ENCODE measurements at regions not wholly inside any gene's neighbourhood (a gene's known extent, or its start where the extent isn't known, plus 50 kb on each side); places are given as distances from the start of the nearest gene placed in this dataset.
A peak's percentile ranks its signal among the peaks of the same experiment; 100 is the strongest.
"Not testable (repeated sequence)": the region's sequence is repeated elsewhere in the genome, so short reads cannot be mapped to it uniquely, and the experiment has no call there.

DNA sequence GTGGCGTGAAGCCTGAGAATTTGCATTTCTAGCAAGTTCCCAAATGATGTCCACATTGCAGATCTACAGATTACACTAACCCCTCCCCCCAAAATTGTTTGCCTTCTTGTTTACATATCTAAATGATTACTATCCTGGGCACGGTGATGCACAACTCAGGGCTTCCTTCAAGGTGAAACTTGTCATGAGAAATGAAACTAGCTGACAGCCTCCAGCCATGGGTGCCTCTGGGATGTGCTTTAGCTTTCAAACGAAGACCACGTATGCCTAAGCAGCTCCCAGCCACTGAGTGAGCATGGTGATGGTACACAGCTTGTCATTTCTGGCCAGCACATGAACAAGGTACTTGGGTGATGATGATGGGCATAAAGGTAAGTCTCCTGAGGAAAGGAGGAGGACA, 464.8 kb upstream of the DDX18 start:
- no peak for DNase-seq (ENCODE audit: low spot score in 2 of 2)
- ATAC-seq: no peak
- Mint-ChIP-seq H3K4me3 (no peak overlapping the region), H3K9me3 (peaks cover 23% of the 10 kb centered on the region), H3K27ac (no peak overlapping the region), H3K36me3 (no peaks in the 10 kb centered on the region), H3K4me1 (no peaks in the 10 kb centered on the region)

DNA sequence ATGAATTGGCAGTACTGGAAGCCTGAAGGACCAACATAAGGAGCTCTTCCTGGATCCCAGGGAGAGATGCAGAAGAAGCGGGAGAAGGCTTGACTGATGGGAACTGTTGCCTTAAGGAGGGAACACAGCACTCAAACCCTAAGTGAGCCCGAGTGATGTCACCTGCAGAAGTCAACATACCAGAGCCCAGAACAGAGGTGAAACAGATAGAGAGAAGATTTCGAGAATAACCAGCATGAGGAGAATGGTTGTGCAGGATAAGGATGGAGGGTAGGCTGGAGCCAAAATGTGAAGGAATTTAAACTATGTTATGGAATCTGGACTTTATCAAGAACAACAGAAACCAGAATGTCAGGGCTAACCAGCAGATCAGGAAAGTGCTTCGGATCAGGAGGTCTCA, 463.1 kb upstream of the DDX18 start:
- H3K9me3 Mint-ChIP-seq: peaks cover 26% of the 10 kb centered on the region
- no peak overlapping the region for H3K4me3 Mint-ChIP-seq
- no peaks in the 10 kb centered on the region for H3K36me3 Mint-ChIP-seq
- ATAC-seq (no peak), DNase-seq (ENCODE audit: low spot score in 2 of 2) (no peak)
- no peak overlapping the region for H3K27ac Mint-ChIP-seq
- no peaks in the 10 kb centered on the region for H3K4me1 Mint-ChIP-seq

DNA sequence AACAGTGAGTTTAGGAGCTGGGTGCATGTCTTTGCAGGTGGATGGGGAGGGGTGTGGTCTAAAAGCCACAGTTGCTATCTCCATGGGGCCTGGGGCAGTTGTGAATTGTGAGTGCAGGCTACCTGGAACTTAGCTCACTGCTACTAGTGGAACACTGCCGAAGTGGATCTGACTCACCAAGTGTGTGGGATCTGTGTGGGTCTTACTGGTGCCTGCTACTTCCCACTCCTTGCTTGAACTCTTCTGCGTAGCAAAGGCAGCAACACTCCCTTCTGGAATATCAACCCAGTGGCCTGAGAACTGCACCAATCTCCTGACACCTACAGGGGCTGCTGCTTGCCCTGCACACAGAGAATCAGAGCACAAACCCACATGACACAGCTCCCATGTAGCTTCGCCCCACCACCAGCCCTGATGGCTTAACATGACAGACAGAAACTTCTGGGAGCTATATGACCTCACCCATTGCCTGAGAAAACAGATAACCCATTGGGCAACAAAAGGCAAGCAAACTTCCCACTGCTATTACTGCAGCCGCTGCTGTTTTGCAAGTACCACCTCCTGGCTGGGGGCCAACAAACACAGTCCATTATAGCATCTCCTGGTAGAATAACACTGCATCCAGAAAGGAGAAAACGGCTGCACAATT, 455.1 kb upstream of the DDX18 start:
- no peak overlapping the region for H3K27ac Mint-ChIP-seq
- H3K4me3 Mint-ChIP-seq: no peak overlapping the region
- no peak for ATAC-seq
- no peaks in the 10 kb centered on the region for H3K36me3 Mint-ChIP-seq
- H3K4me1 Mint-ChIP-seq: no peaks in the 10 kb centered on the region
- DNase-seq (ENCODE audit: low spot score in 2 of 2): no peak
- peaks cover 11% of the 10 kb centered on the region for H3K9me3 Mint-ChIP-seq

DNA sequence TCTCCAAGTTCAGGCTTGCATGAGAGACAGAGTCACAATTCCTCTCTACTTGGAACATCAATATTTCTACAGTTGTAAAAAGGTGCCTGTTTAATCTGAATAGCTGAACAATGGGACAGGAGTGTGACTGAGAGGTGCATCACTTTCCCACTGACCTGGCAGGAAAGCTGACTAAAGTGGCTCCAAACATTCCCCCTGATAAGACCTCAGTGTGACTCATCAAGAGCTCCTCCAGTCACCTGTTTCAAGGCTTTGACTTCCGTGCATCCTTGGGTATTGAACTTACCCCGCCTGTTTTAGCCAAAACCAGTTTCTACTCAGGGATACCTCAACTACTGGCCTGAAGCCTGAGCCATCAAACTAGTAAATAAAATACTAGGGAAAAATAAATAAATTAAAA, 453.9 kb upstream of the DDX18 start:
- Mint-ChIP-seq H3K27ac (no peak overlapping the region), H3K9me3 (peaks cover 11% of the 10 kb centered on the region), H3K4me1 (no peaks in the 10 kb centered on the region), H3K4me3 (no peak overlapping the region), H3K36me3 (no peaks in the 10 kb centered on the region)
- ATAC-seq (no peak), DNase-seq (ENCODE audit: low spot score in 2 of 2) (no peak)

DNA sequence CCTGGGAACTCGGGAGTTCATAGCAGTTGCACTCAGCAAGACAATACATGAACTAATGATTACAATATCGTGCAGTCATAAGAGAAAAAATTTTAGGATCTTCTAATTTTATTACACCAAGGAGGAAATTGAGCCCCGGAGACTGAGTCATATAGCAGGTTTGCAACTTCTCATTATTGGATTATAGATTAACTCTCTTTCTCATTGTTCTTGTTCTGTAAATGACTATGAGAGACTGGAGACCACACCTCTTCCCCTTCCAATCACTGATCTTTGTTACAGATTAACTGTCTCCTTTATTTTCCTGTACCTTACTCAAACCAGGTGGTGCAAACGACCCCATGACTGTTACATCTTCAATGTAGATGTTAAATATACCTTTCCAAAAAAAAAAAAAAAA, 435.8 kb upstream of the DDX18 start:
- no peaks in the 10 kb centered on the region for H3K4me1 Mint-ChIP-seq

DNA sequence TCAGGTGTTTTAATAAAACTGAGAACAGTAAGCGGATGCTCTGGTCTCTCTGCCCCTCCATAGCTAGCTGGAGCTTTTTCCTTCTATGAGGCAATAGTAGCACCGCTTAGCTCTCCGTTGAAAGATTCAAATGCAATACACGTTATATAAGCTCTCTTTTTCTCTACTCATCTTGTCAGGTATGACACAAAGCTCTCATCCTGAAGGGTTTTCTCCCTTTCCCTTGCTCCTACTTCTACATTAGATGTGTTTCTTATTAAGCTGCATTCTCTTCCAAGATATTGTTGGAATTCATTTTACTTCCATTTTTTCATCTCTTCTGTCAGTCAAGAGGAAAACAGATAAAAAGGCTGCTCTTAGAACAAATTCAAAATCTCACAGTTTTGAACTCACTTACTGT, 434.6 kb upstream of the DDX18 start:
- DNase-seq (ENCODE audit: low spot score in 2 of 2): no peak
- peaks cover 13% of the 10 kb centered on the region for H3K9me3 Mint-ChIP-seq
- no peak for ATAC-seq
- no peak overlapping the region for H3K4me3 Mint-ChIP-seq
- no peaks in the 10 kb centered on the region for H3K36me3 Mint-ChIP-seq
- no peaks in the 10 kb centered on the region for H3K4me1 Mint-ChIP-seq
- no peak overlapping the region for H3K27ac Mint-ChIP-seq

More for the DNA sequence above, 435.8 kb upstream of the DDX18 start:
- Mint-ChIP-seq H3K4me3 (no peak overlapping the region), H3K27ac (no peak overlapping the region), H3K9me3 (peaks cover 13% of the 10 kb centered on the region), H3K36me3 (no peaks in the 10 kb centered on the region)
- DNase-seq (ENCODE audit: low spot score in 2 of 2): no peak
- no peak for ATAC-seq

DNA sequence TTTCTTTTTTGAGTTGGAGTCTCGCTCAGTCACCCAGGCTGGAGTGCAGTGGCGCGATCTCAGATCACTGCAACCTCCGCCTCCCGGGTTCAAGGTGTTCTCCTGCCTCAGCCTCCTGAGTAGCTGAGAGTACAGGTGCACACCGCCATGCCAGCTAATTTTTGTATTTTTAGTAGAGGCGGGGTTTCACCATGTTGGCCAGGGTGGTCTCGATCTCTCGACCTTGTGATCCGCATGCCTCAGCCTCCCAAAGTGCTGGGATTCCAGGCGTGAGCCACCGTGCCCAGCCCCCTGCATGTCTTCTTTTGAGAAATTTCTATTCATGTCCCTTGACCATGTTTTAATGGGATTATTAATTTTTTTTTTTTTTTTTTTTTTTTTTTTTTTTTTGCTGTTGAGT, 430.5 kb upstream of the DDX18 start:
- not testable (repeated sequence) for H3K27ac Mint-ChIP-seq

DNA sequence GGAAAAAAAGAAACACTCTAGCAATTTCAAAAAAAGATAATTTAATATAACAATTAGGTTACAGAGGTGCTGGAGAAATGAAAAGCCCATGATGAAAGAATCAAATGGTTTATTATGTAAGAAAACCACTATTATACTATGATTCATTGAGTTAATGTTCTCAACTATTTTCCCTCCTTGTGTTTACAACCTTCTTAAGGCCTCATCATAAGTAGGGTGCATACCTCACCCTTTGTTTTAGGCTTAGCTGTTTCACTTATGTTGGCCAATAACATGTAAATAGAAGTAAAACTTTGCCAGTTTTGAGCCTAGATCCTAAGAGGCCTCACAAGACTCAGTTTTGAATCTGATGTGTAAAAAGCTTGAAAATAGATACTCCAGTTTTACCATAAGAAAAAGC, 418.3 kb upstream of the DDX18 start:
- H3K4me1 Mint-ChIP-seq: no peaks in the 10 kb centered on the region
- H3K27ac Mint-ChIP-seq: no peak overlapping the region
- no peak for DNase-seq (ENCODE audit: low spot score in 2 of 2)
- no peak overlapping the region for H3K4me3 Mint-ChIP-seq
- H3K36me3 Mint-ChIP-seq: no peaks in the 10 kb centered on the region
- H3K9me3 Mint-ChIP-seq: peaks cover 15% of the 10 kb centered on the region
- ATAC-seq: no peak

More for the DNA sequence above, 430.5 kb upstream of the DDX18 start:
- H3K4me1 Mint-ChIP-seq; DNase-seq (ENCODE audit: low spot score in 2 of 2); H3K36me3 Mint-ChIP-seq; ATAC-seq; H3K4me3 Mint-ChIP-seq: not testable (repeated sequence)
- H3K9me3 Mint-ChIP-seq: peaks cover 18% of the 10 kb centered on the region

DNA sequence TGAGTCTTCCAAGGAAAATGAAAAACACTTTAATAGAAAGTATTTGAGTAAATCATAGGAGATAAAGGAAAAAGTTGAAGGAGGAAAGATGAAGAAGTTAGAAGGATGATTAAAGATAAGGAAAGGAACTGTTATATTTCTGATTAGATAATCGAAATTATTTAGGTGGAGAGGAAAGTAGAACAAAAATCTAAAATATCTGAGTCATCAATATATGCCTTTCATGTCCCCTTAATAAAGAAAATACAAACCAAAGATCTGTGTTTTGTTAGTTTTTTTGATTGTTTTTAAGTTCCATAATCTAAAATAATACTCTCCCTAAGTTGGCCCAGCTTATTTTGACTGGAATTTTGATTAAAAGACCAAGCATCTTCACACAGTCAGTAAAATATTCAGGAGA, 412.9 kb upstream of the DDX18 start:
- Mint-ChIP-seq H3K4me1 (no peaks in the 10 kb centered on the region), H3K27ac (no peak overlapping the region), H3K4me3 (no peak overlapping the region), H3K36me3 (no peaks in the 10 kb centered on the region), H3K9me3 (peaks cover 16% of the 10 kb centered on the region)
- ATAC-seq (no peak), DNase-seq (ENCODE audit: low spot score in 2 of 2) (no peak)

DNA sequence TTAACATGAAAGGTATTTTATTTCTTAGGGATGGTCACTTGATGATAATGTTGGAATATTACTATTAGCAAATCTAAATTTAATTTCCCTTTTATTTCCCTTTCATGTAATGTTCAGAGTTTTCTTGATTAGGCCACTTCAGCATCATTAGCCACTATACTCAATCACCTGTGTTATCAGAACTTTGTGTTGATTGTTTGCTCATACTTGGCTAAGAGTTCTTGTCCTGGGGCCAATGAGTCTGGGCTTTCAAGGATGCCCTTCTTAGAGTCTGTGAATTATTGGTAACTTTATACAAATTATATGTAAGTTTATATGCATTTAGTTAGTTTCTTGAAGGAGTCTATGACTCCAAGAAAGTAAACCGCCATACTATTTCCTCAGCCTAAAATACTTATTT, 408.0 kb upstream of the DDX18 start:
- Mint-ChIP-seq H3K36me3 (no peaks in the 10 kb centered on the region), H3K9me3 (peaks cover 10% of the 10 kb centered on the region), H3K4me3 (no peak overlapping the region), H3K4me1 (no peaks in the 10 kb centered on the region), H3K27ac (no peak overlapping the region)
- ATAC-seq (no peak), DNase-seq (ENCODE audit: low spot score in 2 of 2) (no peak)

DNA sequence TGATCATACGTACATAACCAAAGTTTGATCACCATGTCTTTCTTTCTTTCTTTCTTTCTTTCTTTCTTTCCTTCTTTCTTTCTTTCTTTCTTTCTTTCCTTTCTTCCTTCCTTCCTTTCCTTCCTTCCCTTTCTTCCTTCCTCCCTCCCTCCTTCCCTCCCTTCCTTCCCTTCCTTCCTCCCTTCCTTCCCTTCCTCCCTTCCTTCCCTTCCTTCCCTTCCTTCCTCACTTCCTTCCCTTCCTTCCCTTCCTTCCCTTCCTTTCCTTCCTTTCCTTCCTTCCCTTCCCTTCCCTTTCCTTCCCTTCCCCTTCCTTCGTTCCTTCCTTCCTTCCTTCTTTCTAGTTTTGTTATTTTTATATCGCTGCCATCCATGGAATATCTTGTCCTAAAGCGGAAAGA, 406.7 kb upstream of the DDX18 start:
- Mint-ChIP-seq H3K4me3 (no peak overlapping the region), H3K36me3 (no peaks in the 10 kb centered on the region), H3K27ac (no peak overlapping the region), H3K4me1 (no peaks in the 10 kb centered on the region), H3K9me3 (peaks cover 11% of the 10 kb centered on the region)
- DNase-seq (ENCODE audit: low spot score in 2 of 2) (no peak), ATAC-seq (no peak)

DNA sequence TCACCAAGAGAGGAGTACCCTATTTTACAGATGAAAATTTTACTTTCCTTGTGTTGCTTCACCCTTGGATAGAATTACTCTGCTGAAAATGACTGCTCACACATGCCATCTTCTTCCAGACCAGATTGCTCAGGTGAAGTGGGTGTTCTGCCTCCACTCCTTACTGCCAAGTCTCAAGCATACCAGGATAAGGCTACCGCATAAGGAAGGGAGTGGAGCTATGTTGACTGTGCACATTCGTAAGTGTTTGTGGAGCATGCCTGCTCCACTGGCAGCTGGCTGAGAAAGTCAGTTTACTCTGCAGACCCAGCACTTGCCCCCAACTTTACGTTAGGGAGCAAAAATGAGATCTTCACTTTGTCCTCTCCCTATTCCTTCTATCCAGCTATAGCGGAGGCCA, 405.0 kb upstream of the DDX18 start:
- Mint-ChIP-seq H3K27ac (no peak overlapping the region), H3K36me3 (no peaks in the 10 kb centered on the region), H3K9me3 (peaks cover 10% of the 10 kb centered on the region), H3K4me1 (no peaks in the 10 kb centered on the region), H3K4me3 (no peak overlapping the region)
- no peak for DNase-seq (ENCODE audit: low spot score in 2 of 2)
- no peak for ATAC-seq

DNA sequence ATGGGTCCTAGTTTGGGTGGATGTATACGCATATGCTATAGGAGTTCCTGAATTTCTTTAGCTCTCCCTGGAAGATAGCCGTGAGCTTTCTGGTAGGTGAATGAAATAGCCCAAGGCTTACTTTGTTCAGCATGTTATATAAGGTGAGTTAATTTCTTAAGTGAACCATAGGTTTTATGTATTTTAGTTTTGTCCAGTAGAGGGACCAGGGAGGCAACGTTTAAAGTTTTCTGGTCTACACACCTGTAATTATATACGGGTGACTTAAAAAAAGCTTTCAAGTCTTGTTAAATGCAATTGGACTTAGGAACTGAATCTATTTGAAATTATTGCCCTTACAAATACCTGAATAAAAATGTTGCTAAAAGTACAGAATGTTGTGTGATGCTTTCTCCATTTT, 402.5 kb upstream of the DDX18 start:
- H3K36me3 Mint-ChIP-seq: no peaks in the 10 kb centered on the region
- peaks cover 7% of the 10 kb centered on the region for H3K9me3 Mint-ChIP-seq
- no peak overlapping the region for H3K27ac Mint-ChIP-seq
- H3K4me3 Mint-ChIP-seq: no peak overlapping the region
- no peak for DNase-seq (ENCODE audit: low spot score in 2 of 2)
- ATAC-seq: no peak
- H3K4me1 Mint-ChIP-seq: no peaks in the 10 kb centered on the region

DNA sequence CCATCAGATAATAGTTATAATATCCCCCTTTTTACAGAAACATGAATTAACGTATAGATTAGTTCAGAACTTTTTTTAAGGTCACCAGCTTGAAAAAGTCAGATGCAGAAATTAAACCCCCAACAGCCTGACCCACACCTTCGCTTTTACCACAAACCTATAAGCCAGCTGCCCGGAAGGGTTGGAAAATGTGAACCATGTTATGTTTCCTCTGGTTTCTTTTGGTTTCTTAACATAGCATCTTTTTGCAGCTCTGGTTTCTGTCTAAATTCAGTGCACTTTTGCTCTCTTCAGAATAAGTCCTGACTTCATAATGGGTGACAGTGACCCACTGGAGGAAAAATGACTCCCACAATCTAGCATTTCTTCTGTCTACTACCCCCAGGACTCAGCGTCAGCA, 381.7 kb upstream of the DDX18 start:
- no peak for ATAC-seq
- no peaks in the 10 kb centered on the region for H3K36me3 Mint-ChIP-seq
- peaks cover 5% of the 10 kb centered on the region for H3K9me3 Mint-ChIP-seq
- H3K4me1 Mint-ChIP-seq: no peaks in the 10 kb centered on the region
- H3K27ac Mint-ChIP-seq: no peak overlapping the region
- H3K4me3 Mint-ChIP-seq: no peak overlapping the region
- no peak for DNase-seq (ENCODE audit: low spot score in 2 of 2)

DNA sequence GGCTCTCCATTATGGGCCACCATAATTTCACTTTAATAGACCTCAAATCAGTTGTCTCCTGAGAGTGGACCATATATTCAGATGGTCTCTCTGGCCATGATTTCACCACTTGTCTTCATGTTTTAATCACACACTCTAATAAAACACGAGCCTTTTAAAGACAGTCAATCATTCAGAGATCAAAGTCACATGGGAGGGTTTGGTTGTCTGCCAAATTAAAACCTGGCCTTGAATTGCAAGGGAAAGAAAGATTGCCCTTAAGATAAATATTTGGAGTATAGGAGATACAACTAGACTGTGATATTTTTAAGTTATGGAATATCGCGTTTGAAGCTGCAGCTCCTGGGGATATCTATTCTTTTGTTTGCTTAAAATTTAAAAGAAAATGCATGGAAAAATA, 377.8 kb upstream of the DDX18 start:
- DNase-seq (ENCODE audit: low spot score in 2 of 2) (no peak), ATAC-seq (no peak)
- Mint-ChIP-seq H3K4me3 (no peak overlapping the region), H3K9me3 (peaks cover 5% of the 10 kb centered on the region), H3K27ac (no peak overlapping the region), H3K36me3 (no peaks in the 10 kb centered on the region), H3K4me1 (no peaks in the 10 kb centered on the region)

DNA sequence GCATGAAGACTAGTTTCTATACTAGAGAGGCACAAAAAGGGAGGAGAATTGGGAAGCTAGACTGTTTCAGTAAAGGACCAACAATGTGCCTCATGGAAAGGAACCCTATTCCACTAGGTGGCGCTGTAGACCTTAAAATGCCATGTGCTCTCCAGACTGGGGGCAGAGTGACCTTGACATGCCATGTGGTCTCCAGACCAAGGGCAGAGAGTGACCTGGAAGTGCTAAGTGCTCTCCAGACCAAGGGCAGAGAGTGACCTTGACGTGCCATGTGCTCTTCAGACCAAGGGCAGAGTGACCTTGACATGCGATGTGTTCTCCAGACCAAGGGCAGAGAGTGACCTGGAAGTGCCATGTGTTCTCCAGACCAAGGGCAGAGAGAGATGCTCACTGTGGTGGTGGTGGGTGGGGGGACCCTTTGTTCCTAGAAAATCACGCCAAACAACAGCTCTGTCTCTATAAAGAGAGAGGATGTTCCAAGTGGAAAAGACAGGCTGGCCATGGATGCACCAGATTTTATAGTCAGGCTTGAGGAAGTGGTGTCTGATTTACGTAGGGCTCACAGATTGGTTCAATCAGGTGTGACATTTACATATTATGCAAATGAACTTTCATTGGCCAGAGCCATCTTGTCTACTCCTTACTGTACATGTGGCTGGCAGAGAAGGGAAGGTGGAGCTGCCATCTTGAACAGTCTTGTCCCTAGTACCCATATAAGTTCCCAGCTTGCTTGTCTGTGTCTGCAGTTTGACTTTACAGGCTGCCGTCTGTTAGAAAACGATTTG, 344.0 kb upstream of the DDX18 start:
- Mint-ChIP-seq H3K4me3 (no peak overlapping the region), H3K36me3 (no peaks in the 10 kb centered on the region), H3K9me3 (peaks cover 11% of the 10 kb centered on the region), H3K27ac (no peak overlapping the region), H3K4me1 (no peaks in the 10 kb centered on the region)
- ATAC-seq (no peak), DNase-seq (ENCODE audit: low spot score in 2 of 2) (peak in 1 of 2 donors; percentile 55)
